ENCODE measurements at regions not wholly inside any gene's neighbourhood (a gene's known extent, or its start where the extent isn't known, plus 50 kb on each side); places are given as distances from the start of the nearest gene placed in this dataset.

DNA sequence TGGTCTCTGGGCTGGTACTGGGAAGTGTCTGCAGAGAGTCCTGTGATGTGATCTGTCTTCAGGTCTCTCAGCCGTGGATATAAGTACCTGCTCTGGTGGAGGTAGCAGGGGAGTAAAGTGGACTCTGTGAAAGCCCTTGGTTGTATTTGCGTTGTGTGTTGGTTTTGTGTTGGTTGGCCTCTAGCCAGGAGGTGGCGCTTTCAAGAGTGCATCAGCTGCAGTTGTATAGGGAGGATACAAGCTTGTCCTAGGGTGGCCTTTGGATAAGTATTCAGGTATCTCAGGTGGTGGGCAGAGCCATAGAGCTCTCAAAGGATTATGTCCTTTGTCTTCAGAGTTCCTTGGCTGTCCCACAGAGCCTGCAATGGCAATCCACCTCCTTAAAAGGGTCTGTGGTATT is 111.6 kb downstream of the MAGEB17 start:
- no peak for DNase-seq (ENCODE audit: low read depth, low spot score)
- no peaks in the 10 kb centered on the region for H3K9me3 ChIP-seq (ENCODE audit: control insufficient read depth, insufficient read depth, low read length)
- H3K27ac ChIP-seq (ENCODE audit: low read depth, low read length), result no peak overlapping the region
- ChIA-PET POLR2A (no interaction called here), CTCF (no interaction called here)
- no peak overlapping the region for H3K4me3 ChIP-seq (ENCODE audit: low read depth, low read length)
- TF ChIP-seq, protein P1, sequence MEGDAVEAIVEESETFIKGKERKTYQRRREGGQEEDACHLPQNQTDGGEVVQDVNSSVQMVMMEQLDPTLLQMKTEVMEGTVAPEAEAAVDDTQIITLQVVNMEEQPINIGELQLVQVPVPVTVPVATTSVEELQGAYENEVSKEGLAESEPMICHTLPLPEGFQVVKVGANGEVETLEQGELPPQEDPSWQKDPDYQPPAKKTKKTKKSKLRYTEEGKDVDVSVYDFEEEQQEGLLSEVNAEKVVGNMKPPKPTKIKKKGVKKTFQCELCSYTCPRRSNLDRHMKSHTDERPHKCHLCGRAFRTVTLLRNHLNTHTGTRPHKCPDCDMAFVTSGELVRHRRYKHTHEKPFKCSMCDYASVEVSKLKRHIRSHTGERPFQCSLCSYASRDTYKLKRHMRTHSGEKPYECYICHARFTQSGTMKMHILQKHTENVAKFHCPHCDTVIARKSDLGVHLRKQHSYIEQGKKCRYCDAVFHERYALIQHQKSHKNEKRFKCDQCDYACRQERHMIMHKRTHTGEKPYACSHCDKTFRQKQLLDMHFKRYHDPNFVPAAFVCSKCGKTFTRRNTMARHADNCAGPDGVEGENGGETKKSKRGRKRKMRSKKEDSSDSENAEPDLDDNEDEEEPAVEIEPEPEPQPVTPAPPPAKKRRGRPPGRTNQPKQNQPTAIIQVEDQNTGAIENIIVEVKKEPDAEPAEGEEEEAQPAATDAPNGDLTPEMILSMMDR (IDR thresholded peaks at IDR 0.05; ENCODE audit: low read depth, low read length), result no peak
- no peaks in the 10 kb centered on the region for H3K27me3 ChIP-seq (ENCODE audit: control insufficient read depth, insufficient read depth, low read length)

DNA sequence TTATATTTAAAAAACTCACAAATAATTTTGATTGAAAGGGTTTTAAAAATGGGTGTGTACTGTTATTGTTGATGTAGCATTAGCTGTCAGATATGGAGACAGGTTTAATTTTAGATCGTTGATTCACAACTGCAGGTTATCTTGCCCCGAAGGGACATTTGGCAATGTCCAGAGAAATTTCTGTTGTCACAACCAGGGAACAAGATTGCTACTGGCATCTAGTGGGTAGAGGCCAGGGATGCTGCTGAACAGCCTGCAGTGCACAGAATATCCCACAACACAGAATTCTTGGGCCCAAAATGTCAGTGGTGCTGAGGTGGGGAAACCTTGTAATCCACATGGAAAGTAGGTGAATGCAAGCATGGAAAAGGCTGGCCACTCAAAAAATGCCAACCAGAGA is 114.9 kb downstream of the MAGEB17 start:
- no peak overlapping the region for H3K4me3 ChIP-seq (ENCODE audit: low read depth, low read length)
- no peak overlapping the region for H3K27ac ChIP-seq (ENCODE audit: low read depth, low read length)
- no peaks in the 10 kb centered on the region for H3K9me3 ChIP-seq (ENCODE audit: control insufficient read depth, insufficient read depth, low read length)
- ChIA-PET POLR2A (no interaction called here), CTCF (no interaction called here)
- TF ChIP-seq, protein P1 (IDR thresholded peaks at IDR 0.05; ENCODE audit: low read depth, low read length), result no peak
- DNase-seq (ENCODE audit: low read depth, low spot score), result no peak
- no peaks in the 10 kb centered on the region for H3K27me3 ChIP-seq (ENCODE audit: control insufficient read depth, insufficient read depth, low read length)

DNA sequence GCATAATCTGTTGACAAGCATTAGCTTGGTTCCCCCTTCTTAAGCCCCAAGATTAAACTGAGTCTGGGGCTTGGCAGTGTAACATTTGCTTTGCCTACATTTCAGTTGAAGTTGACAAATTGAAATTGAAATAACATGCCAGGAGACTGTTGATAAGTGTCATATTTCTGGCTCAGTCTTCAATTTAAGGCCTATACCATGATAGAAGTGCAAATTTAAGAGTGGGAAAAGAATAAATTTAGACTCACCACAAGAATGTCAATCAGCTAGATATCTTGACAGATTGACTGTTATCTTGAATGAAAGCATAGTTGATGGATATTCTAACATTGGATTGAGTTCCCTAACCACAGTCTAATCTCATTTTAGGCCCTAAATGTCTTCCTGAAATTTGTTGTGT is 117.6 kb downstream of the MAGEB17 start:
- H3K27me3 ChIP-seq (ENCODE audit: control insufficient read depth, insufficient read depth, low read length), result no peaks in the 10 kb centered on the region
- ChIA-PET CTCF (no interaction called here), POLR2A (no interaction called here)
- TF ChIP-seq, protein P1 (IDR thresholded peaks at IDR 0.05; ENCODE audit: low read depth, low read length), result no peak
- H3K4me3 ChIP-seq (ENCODE audit: low read depth, low read length), result no peak overlapping the region
- no peak for DNase-seq (ENCODE audit: low read depth, low spot score)
- no peak overlapping the region for H3K27ac ChIP-seq (ENCODE audit: low read depth, low read length)
- no peaks in the 10 kb centered on the region for H3K9me3 ChIP-seq (ENCODE audit: control insufficient read depth, insufficient read depth, low read length)

DNA sequence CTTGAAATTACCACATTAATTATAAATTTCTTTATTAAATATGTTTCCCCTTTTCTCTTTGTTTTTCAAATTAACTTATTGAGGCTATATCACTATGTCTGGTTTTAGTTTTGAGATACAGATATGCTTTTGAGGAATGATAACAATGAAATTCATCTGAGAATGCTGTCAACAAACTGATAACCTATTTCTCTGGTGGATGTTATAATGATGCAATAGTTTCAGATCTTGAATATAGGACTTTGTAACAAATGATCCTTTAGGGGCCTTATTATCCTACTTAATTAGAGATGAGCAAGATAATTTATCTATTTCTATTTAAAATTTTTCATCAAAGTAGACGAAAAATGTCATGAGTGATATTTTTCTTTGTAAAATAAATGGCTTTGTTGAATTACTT is 123.7 kb downstream of the MAGEB17 start:
- Histone ChIP-seq H3K4me3 (ENCODE audit: low read depth, low read length) (no peak overlapping the region), H3K27ac (ENCODE audit: low read depth, low read length) (no peak overlapping the region), H3K9me3 (ENCODE audit: control insufficient read depth, insufficient read depth, low read length) (no peaks in the 10 kb centered on the region), H3K27me3 (ENCODE audit: control insufficient read depth, insufficient read depth, low read length) (no peaks in the 10 kb centered on the region)
- TF ChIP-seq, protein P1 (IDR thresholded peaks at IDR 0.05; ENCODE audit: low read depth, low read length), result no peak
- POLR2A ChIA-PET, result no interaction called here
- DNase-seq (ENCODE audit: low read depth, low spot score), result no peak
- CTCF ChIA-PET, result no interaction called here

DNA sequence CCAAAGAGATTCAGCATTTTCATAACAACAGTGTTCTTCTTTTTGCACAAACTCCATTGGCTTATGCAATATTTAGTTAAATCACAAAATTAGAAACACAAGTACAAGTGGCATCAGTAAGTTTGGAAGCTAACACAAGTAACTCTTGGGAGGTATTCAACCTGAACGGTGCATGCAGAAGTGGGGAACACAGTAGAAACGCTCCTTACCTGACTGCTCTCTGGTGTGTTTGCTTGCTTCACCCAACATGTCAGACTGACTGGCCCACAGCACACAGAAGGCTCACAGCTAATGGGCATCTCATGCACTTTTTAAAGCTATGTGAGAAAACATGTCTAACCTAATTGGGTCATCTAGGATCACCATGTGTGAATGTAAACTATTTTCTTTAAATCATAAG is 133.6 kb downstream of the MAGEB17 start:
- no peak for DNase-seq (ENCODE audit: low read depth, low spot score)
- ChIA-PET POLR2A (no interaction called here), CTCF (no interaction called here)
- Histone ChIP-seq H3K27ac (ENCODE audit: low read depth, low read length) (no peak overlapping the region), H3K9me3 (ENCODE audit: control insufficient read depth, insufficient read depth, low read length) (no peaks in the 10 kb centered on the region), H3K4me3 (ENCODE audit: low read depth, low read length) (no peak overlapping the region), H3K27me3 (ENCODE audit: control insufficient read depth, insufficient read depth, low read length) (no peaks in the 10 kb centered on the region)
- TF ChIP-seq, protein P1 (IDR thresholded peaks at IDR 0.05; ENCODE audit: low read depth, low read length), result no peak
